K562 (cell line): ENCODE measurements at regions not wholly inside any gene's neighbourhood (a gene's known extent, or its start where the extent isn't known, plus 50 kb on each side); places are given as distances from the start of the nearest gene placed in this dataset.

ENCODE experiments used
- ATAC-seq: fragments of 200-7000 bp; cut with Tn5 transposase; 3 replicates; pipeline ENCODE4 v1.9.1; 2020; ENCODE audit warnings: moderate library complexity
- BruUV-seq: library from RNA; stranded (reverse); fragments of 400-500 nt; replicated peaks from 2 replicates; lab custom pipeline; 2021; lab: Mats Ljungman, UMichigan
- CTCF ChIA-PET: fragments of 300-600 bp; formaldehyde crosslinking; extraction: SDS; loops from one replicate; lab custom pipeline; 2021; ENCODE audit warnings: low intra/inter-chr PET ratio; lab: Yijun Ruan, JAX
- POLR2A ChIA-PET: fragments of 300-600, 350-650 bp; sonication (Branson Sonifier 250); formaldehyde crosslinking; extraction: SDS; loops from one replicate; lab custom pipeline; 2021; ENCODE audit warnings: antibody characterized with exemption, inconsistent platforms; lab: Yijun Ruan, JAX
- DNase-seq, 4 experiments: peaks; one replicate each; pipeline versions ENCODE4 v3.0.0 to v3.0.0-alpha.2; 2011 to 2018; ENCODE audit warnings: low spot score in 3 of 4, mixed read lengths in 3 of 4; ENCODE audit errors: extremely low read depth in 1 of 4
- FAIRE-seq: peaks from 2 replicates; lab custom pipeline; 2011; peaks lifted over from hg19 to GRCh38; lab: Jason Lieb, UNC
- H2AFZ ChIP-seq: 2 replicates; pipeline ENCODE4 v1.6.0; 2011; ENCODE audit warnings: low read depth, low read length, control low read depth, inconsistent platforms
- H3K27ac ChIP-seq: fragments of 200-600 bp; 3 replicates; pipeline ENCODE4 v1.8.0; 2011; ENCODE audit warnings: low read depth, mild to moderate bottlenecking, control low read depth, inconsistent platforms, low read length, moderate library complexity, mixed read lengths; ENCODE audit errors: extremely low read depth
- H3K27me3 ChIP-seq, 2 experiments: fragments of 300-600 bp in 1 of 2; 2 replicates in 1 of 2; 3 replicates in 1 of 2; pipeline versions ENCODE4 v1.6.0 to v1.8.0; 2011; ENCODE audit warnings: inconsistent platforms in 2 of 2, low read length in 2 of 2, mild to moderate bottlenecking in 1 of 2, mixed read lengths in 1 of 2, moderate library complexity in 1 of 2; ENCODE audit not compliant: control insufficient read depth in 2 of 2, insufficient read depth in 2 of 2
- H3K36me3 ChIP-seq: fragments of 300-600 bp; 3 replicates; pipeline ENCODE4 v1.8.0; 2011; ENCODE audit warnings: mild to moderate bottlenecking, low read length, inconsistent platforms; ENCODE audit not compliant: control insufficient read depth, insufficient read depth
- H3K4me1 ChIP-seq, 2 experiments: fragments of 200-600 bp in 1 of 2; replicated peaks in 1 of 2; 2 replicates in 1 of 2; 3 replicates in 1 of 2; pipeline versions ENCODE4 v1.5.1 to v1.8.0; 2011; ENCODE audit warnings: inconsistent platforms in 2 of 2, low read length in 2 of 2, mild to moderate bottlenecking in 1 of 2, mixed read lengths in 1 of 2, moderate library complexity in 1 of 2; ENCODE audit not compliant: control insufficient read depth in 2 of 2, insufficient read depth in 2 of 2
- H3K4me2 ChIP-seq: 2 replicates; pipeline ENCODE4 v1.6.1; 2011; ENCODE audit warnings: low read length, control low read depth, inconsistent platforms, mixed read lengths; ENCODE audit not compliant: insufficient read depth
- H3K4me3 ChIP-seq: fragments of 200-600 bp; sonication (generic), shearing (Covaris generic); 2 replicates; pipeline ENCODE4 v1.5.1; 2016; ENCODE audit warnings: control low read depth, inconsistent platforms
- H3K79me2 ChIP-seq: fragments of 200-600 bp; 3 replicates; pipeline ENCODE4 v1.8.0; 2011; ENCODE audit warnings: low read length, inconsistent platforms; ENCODE audit not compliant: control insufficient read depth, insufficient read depth
- H3K9ac ChIP-seq, 2 experiments: 2 replicates each; pipeline versions ENCODE4 v1.6.0 to v1.6.1; 2011; ENCODE audit warnings: low read depth in 2 of 2, low read length in 2 of 2, control low read depth in 1 of 2, inconsistent platforms in 1 of 2, mild to moderate bottlenecking in 1 of 2, mixed read lengths in 1 of 2; ENCODE audit not compliant: insufficient read depth in 1 of 2
- H3K9me1 ChIP-seq: one replicate; pipeline ENCODE4 v1.6.0; 2011; ENCODE audit warnings: inconsistent platforms, mild to moderate bottlenecking, low read length, moderate library complexity; ENCODE audit not compliant: control insufficient read depth, insufficient read depth
- H3K9me3 ChIP-seq: replicated peaks from 2 replicates; pipeline ENCODE4 v1.5.1; 2011; ENCODE audit warnings: low read depth, low read length, inconsistent platforms; ENCODE audit not compliant: control insufficient read depth, insufficient read depth
- H4K20me1 ChIP-seq: replicated peaks from 2 replicates; pipeline ENCODE4 v1.6.1; 2011; ENCODE audit warnings: low read length, inconsistent platforms, mixed read lengths; ENCODE audit not compliant: control insufficient read depth, insufficient read depth
- BCLAF1 ChIP-seq, 2 experiments: fragments of 450-650 bp in 1 of 2; IDR thresholded peaks; 2 replicates each; pipeline ENCODE4 v1.6.1; 2011 to 2017; ENCODE audit warnings: low read depth in 2 of 2, antibody characterized with exemption in 1 of 2, borderline replicate concordance in 1 of 2, low read length in 1 of 2, mild to moderate bottlenecking in 1 of 2, mixed read lengths in 1 of 2; ENCODE audit not compliant: control insufficient read depth in 1 of 2
- NBN ChIP-seq: fragments of 450-650 bp; IDR thresholded peaks from 2 replicates; pipeline ENCODE4 v1.6.1; 2016; ENCODE audit warnings: low read depth, mild to moderate bottlenecking
- NONO ChIP-seq, 2 experiments: fragments of 200-400 bp in 1 of 2; fragments of 450-650 bp in 1 of 2; formaldehyde crosslinking in 1 of 2; IDR thresholded peaks; 2 replicates each; pipeline ENCODE4 v1.6.1; 2017; ENCODE audit warnings: low read depth in 2 of 2, mild to moderate bottlenecking in 2 of 2, moderate library complexity in 2 of 2, low read length in 1 of 2
- TAF15 ChIP-seq: fragments of 200-400 bp; formaldehyde crosslinking; IDR thresholded peaks from 2 replicates; pipeline ENCODE4 v1.6.1; 2017; ENCODE audit warnings: mild to moderate bottlenecking, low read depth, low read length, moderate library complexity
- ZC3H11A ChIP-seq: IDR thresholded peaks from 2 replicates; pipeline ENCODE4 v1.6.1; 2012; ENCODE audit warnings: low read depth, low read length, improper control_type of control experiment
- ZNF263 ChIP-seq: sonication (generic); formaldehyde crosslinking; IDR thresholded peaks from 2 replicates; pipeline ENCODE4 v1.8.0; 2022; ENCODE audit warnings: mild to moderate bottlenecking, missing genetic modification reagents, borderline replicate concordance
- ZSCAN32 ChIP-seq: fragments of 450-650 bp; formaldehyde crosslinking; IDR thresholded peaks from 2 replicates; pipeline ENCODE4 v1.4.0; 2020; ENCODE audit warnings: mild to moderate bottlenecking, moderate library complexity
- WGBS: fragments of 100-300 bp; shearing (Covaris generic); methylation state at CpG from one replicate; pipeline ENCODE4 v1.1.6; 2016; ENCODE audit warnings: low coverage, mixed read lengths; ENCODE audit not compliant: insufficient coverage; ENCODE audit errors: missing lambda C conversion rate; 5-methylcytosine and 5-hydroxymethylcytosine counted together
- in situ Hi-C: fragments of 300-500 bp; cut with MboI; formaldehyde crosslinking; loops from 4 replicates; pipeline ENCODE4 v1.15.0; 2018; ENCODE audit warnings: inconsistent platforms, mixed read lengths
- intact Hi-C: fragments of 100-400 bp; cut with micrococcal nuclease; formaldehyde crosslinking; loops from 2 replicates; pipeline ENCODE4 v1.14.2; 2022
- TF ChIP-seq, protein P1 (sequence below): fragments of 450-650 bp; IDR thresholded peaks from 2 replicates; pipeline ENCODE4 v1.6.1; 2014; ENCODE audit warnings: low read depth, mild to moderate bottlenecking, moderate library complexity, borderline replicate concordance
- TF ChIP-seq, protein P2 (sequence below): fragments of 250-450 bp; sonication (Bioruptor Pico); IDR thresholded peaks from 2 replicates; pipeline ENCODE4 v1.4.0; 2020; ENCODE audit warnings: mild to moderate bottlenecking, moderate library complexity
- TF ChIP-seq, protein P3 (sequence below): fragments of 250-450 bp; sonication (Bioruptor Pico); IDR thresholded peaks from 2 replicates; pipeline ENCODE4 v1.5.0; 2020; ENCODE audit warnings: mild to moderate bottlenecking, borderline replicate concordance

DNA sequence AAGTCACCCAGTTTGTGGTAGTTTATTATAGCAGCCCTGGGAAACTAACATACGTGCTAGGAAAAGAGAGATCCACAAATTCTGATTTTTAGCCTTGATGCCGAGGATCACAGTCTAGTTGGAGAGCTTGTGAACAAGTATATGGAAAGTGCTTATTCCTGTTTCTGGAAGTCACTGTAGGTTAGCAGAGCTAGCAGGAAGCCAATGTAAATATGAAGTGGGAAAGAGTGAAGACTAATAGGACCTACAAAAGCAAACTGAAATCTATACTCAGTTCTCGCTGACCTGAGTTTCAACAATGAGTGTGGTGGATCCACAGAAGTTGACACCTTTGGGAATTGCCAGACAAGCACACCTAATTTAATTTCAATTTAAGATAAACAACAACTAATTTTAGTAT, 254.9 kb downstream of the PLK2 start:
- 20% methylated on average over 3 of the region's 3 CpGs for WGBS
- TF ChIP-seq, protein P1, sequence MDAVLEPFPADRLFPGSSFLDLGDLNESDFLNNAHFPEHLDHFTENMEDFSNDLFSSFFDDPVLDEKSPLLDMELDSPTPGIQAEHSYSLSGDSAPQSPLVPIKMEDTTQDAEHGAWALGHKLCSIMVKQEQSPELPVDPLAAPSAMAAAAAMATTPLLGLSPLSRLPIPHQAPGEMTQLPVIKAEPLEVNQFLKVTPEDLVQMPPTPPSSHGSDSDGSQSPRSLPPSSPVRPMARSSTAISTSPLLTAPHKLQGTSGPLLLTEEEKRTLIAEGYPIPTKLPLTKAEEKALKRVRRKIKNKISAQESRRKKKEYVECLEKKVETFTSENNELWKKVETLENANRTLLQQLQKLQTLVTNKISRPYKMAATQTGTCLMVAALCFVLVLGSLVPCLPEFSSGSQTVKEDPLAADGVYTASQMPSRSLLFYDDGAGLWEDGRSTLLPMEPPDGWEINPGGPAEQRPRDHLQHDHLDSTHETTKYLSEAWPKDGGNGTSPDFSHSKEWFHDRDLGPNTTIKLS, result no peak
- TF ChIP-seq, protein P2, sequence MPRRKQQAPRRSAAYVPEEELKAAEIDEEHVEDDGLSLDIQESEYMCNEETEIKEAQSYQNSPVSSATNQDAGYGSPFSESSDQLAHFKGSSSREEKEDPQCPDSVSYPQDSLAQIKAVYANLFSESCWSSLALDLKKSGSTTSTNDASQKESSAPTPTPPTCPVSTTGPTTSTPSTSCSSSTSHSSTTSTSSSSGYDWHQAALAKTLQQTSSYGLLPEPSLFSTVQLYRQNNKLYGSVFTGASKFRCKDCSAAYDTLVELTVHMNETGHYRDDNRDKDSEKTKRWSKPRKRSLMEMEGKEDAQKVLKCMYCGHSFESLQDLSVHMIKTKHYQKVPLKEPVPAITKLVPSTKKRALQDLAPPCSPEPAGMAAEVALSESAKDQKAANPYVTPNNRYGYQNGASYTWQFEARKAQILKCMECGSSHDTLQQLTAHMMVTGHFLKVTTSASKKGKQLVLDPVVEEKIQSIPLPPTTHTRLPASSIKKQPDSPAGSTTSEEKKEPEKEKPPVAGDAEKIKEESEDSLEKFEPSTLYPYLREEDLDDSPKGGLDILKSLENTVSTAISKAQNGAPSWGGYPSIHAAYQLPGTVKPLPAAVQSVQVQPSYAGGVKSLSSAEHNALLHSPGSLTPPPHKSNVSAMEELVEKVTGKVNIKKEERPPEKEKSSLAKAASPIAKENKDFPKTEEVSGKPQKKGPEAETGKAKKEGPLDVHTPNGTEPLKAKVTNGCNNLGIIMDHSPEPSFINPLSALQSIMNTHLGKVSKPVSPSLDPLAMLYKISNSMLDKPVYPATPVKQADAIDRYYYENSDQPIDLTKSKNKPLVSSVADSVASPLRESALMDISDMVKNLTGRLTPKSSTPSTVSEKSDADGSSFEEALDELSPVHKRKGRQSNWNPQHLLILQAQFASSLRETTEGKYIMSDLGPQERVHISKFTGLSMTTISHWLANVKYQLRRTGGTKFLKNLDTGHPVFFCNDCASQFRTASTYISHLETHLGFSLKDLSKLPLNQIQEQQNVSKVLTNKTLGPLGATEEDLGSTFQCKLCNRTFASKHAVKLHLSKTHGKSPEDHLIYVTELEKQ (CRISPR knock-in tag), result no peak
- TF ChIP-seq, protein P3, sequence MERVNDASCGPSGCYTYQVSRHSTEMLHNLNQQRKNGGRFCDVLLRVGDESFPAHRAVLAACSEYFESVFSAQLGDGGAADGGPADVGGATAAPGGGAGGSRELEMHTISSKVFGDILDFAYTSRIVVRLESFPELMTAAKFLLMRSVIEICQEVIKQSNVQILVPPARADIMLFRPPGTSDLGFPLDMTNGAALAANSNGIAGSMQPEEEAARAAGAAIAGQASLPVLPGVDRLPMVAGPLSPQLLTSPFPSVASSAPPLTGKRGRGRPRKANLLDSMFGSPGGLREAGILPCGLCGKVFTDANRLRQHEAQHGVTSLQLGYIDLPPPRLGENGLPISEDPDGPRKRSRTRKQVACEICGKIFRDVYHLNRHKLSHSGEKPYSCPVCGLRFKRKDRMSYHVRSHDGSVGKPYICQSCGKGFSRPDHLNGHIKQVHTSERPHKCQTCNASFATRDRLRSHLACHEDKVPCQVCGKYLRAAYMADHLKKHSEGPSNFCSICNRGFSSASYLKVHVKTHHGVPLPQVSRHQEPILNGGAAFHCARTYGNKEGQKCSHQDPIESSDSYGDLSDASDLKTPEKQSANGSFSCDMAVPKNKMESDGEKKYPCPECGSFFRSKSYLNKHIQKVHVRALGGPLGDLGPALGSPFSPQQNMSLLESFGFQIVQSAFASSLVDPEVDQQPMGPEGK (CRISPR knock-in tag), result no peak
- TF ChIP-seq NONO (IDR thresholded peaks at IDR 0.05; ENCODE audit: low read depth in 2 of 2, low read length in 1 of 2) (no peak), ZC3H11A (no peak), NBN (no peak), ZNF263 (CRISPR knock-in tag) (no peak), BCLAF1 (IDR thresholded peaks at IDR 0.05; ENCODE audit: borderline replicate concordance in 1 of 2, control insufficient read depth in 1 of 2, low read depth in 2 of 2, low read length in 1 of 2) (no peak), TAF15 (no peak), ZSCAN32 (CRISPR knock-in tag) (no peak)

More for the DNA sequence above, 254.9 kb downstream of the PLK2 start:
- Histone ChIP-seq H3K9ac (no peak overlapping the region), H2AFZ (no peak overlapping the region), H3K27me3 (no peaks in the 10 kb centered on the region), H3K4me3 (no peak overlapping the region), H3K79me2 (no peaks in the 10 kb centered on the region), H3K36me3 (no peaks in the 10 kb centered on the region), H3K27ac (no peak overlapping the region), H3K9me3 (no peaks in the 10 kb centered on the region), H4K20me1 (no peaks in the 10 kb centered on the region), H3K4me2 (no peak overlapping the region), H3K9me1 (no peaks in the 10 kb centered on the region), H3K4me1 (no peaks in the 10 kb centered on the region)
- ChIA-PET POLR2A (no interaction called here), CTCF (no interaction called here)
- no peak for FAIRE-seq
- intact Hi-C loops, result no loop called here
- DNase-seq, result no peak
- in situ Hi-C loops, result no loop called here
- BruUV-seq, result no TSS peak
- ATAC-seq, result no peak
